K562 (cell line): ENCODE measurements at regions not wholly inside any gene's neighbourhood (a gene's known extent, or its start where the extent isn't known, plus 50 kb on each side); places are given as distances from the start of the nearest gene placed in this dataset.

ENCODE experiments used
- ATF1 ChIP-seq, 2 experiments: fragments of 450-650 bp in 1 of 2; IDR thresholded peaks; 2 replicates each; pipeline ENCODE4 v1.6.1; 2016; ENCODE audit warnings: missing compliant biosample characterization in 1 of 2, missing genetic modification characterization in 1 of 2
- BMI1 ChIP-seq: fragments of 150-350 bp; IDR thresholded peaks from 2 replicates; pipeline ENCODE4 v1.6.1; 2014; ENCODE audit warnings: low read length
- DMBX1 ChIP-seq: fragments of 250-450 bp; sonication (Bioruptor Pico); IDR thresholded peaks from 2 replicates; pipeline ENCODE4 v1.8.0; 2022; ENCODE audit warnings: inconsistent platforms, mild to moderate bottlenecking, moderate library complexity, borderline replicate concordance
- FOXP4 ChIP-seq: sonication (generic); formaldehyde crosslinking; IDR thresholded peaks from 2 replicates; pipeline ENCODE4 v1.8.0; 2022; ENCODE audit warnings: mild to moderate bottlenecking, missing genetic modification reagents, borderline replicate concordance
- RBM22 ChIP-seq: fragments of 200-400 bp; formaldehyde crosslinking; IDR thresholded peaks from 2 replicates; pipeline ENCODE4 v1.6.1; 2018; ENCODE audit warnings: low read length, low read depth; ENCODE audit not compliant: poor library complexity, severe bottlenecking
- ZBTB40 ChIP-seq, 2 experiments: fragments of 450-650 bp in 1 of 2; sonication (generic) in 1 of 2; formaldehyde crosslinking in 1 of 2; IDR thresholded peaks; 2 replicates each; pipeline versions ENCODE4 v1.7.1 to v1.9.0; 2016 to 2022; ENCODE audit warnings: inconsistent platforms in 1 of 2, mild to moderate bottlenecking in 1 of 2, missing genetic modification reagents in 1 of 2
- ZC3H4 ChIP-seq: sonication (generic); formaldehyde crosslinking; IDR thresholded peaks from 2 replicates; pipeline ENCODE4 v1.9.0; 2021; ENCODE audit warnings: missing genetic modification reagents, borderline replicate concordance
- ZNF239 ChIP-seq: fragments of 250-450 bp; sonication (Bioruptor Pico); IDR thresholded peaks from 2 replicates; pipeline ENCODE4 v1.4.0; 2020; ENCODE audit warnings: mild to moderate bottlenecking
- ZNF398 ChIP-seq: fragments of 250-450 bp; sonication (Bioruptor Pico); IDR thresholded peaks from 2 replicates; pipeline ENCODE4 v1.8.0; 2021; ENCODE audit warnings: moderate library complexity, mild to moderate bottlenecking, inconsistent platforms
- TF ChIP-seq, protein P1 (sequence below): fragments of 250-450 bp; sonication (Bioruptor Pico); IDR thresholded peaks from 2 replicates; pipeline ENCODE4 v1.5.0; 2021; ENCODE audit warnings: mild to moderate bottlenecking, moderate library complexity

DNA sequence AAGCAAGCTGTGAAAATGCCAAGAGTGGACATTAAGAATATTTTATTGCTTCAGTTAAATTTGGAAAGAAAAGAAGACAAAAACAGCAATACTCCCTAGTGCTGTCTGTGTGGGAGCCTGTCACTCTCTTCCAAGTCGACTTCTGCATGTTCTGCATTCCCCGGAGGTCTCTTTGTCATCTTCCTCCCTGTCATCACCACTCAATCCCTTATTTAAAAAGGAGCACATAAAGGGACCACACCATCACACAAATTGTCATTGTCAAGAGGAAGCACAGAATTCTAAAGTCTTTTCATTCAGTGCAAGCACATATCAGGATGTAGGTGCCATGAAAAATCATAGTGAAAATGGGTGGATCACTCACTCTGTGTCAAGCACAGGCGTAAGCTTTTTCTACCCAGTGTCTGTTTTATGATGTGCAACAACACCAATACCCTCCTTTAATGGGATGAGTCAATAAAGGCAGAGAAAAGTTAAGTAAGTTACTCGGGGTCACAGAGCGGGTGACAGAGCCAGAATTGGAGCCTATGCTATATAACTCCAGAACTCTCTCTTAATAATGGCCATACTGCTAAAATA, 222.4 kb upstream of the HNMT start (continued):
- TF ChIP-seq, protein P1, sequence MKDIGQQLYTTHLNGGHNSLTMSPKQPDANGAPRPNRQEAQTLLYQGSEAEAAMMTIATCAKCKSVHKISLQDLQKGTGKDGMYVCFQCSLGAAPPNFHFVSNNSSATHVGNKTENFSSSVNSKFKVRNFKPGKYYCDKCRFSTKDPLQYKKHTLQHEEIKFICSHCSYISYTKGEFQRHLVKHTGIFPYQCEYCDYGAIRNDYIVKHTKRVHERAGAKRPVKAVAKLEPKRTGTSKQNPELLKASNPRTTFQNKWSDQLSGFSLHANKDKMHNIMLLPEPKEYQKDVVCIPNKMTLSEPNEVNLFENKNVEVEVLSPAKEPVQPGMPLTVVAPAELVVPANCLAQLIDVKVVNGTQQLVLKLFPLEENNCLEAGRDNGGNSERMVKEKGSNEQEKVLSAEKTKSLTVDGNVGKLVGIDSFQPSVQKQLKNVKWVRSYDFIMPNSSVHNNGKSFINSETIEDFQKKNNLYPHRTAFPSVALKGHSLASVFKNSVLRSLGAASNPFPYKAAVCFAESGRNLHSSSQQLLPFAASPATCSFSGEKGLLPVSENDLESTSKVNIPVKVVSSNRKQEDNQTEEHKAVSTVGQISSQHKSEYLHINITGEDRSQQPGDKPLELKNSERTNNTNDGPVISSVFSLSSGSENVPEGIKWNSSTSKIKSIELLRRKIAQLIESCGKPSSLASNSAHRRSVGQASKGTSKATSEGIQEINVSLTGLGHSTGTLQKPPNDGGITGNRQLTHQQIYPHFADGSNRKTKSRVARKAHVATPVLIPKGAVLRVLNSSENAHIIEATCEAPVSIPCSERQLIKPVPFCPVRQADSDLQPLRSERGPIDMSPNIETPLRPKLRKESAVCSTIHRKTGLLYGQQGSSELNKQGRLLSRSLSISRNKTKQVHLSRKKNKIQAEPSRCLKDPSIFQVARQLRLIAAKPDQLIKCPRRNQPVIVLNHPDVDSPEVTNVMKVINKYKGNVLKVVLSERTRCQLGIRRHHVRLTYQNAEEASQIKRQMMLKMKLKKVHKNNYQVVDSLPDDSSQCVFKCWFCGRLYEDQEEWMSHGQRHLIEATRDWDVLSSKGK (CRISPR knock-in tag): no peak
- TF ChIP-seq RBM22 (no peak), ZNF239 (no peak), ZC3H4 (CRISPR knock-in tag) (no peak), ATF1 (CRISPR knock-in tag; IDR thresholded peaks at IDR 0.05) (no peak), ATF1 (tag; IDR thresholded peaks at IDR 0.05) (no peak), ZBTB40 (IDR thresholded peaks at IDR 0.05) (no peak), ZBTB40 (CRISPR knock-in tag; IDR thresholded peaks at IDR 0.05) (no peak), DMBX1 (CRISPR knock-in tag) (no peak), FOXP4 (CRISPR knock-in tag) (no peak), ZNF398 (CRISPR knock-in tag) (no peak), BMI1 (no peak)
